Stimulated activated naive CD8-positive, alpha-beta T cell treated with anti-CD3 and anti-CD28 coated beads, Interleukin-15, amount 100 ng/mL, for 72 hours (primary cell): ENCODE measurements at regions not wholly inside any gene's neighbourhood (a gene's known extent, or its start where the extent isn't known, plus 50 kb on each side); places are given as distances from the start of the nearest gene placed in this dataset.

Experiments used
- ATAC-seq: fragments of 150-1000 bp; cut with Tn5 transposase; 2 replicates; pipeline ENCODE4 v1.10.0; 2021; ENCODE audit warnings: mild to moderate bottlenecking, moderate library complexity
- DNase-seq, 2 donors: peaks; one replicate each; pipeline ENCODE4 v3.0.0; 2021 to 2022
- H3K27ac Mint-ChIP-seq, 2 donors: one replicate each; pipeline ENCODE4 v1.8.0; 2022; ENCODE audit warnings: mild to moderate bottlenecking in 2 of 2, mixed read lengths in 2 of 2, moderate library complexity in 2 of 2
- H3K27me3 Mint-ChIP-seq: one replicate; pipeline ENCODE4 v1.8.0; 2022; ENCODE audit warnings: mixed read lengths
- H3K4me1 Mint-ChIP-seq: one replicate; pipeline ENCODE4 v1.8.0; 2022; ENCODE audit warnings: mild to moderate bottlenecking, mixed read lengths
- H3K4me3 Mint-ChIP-seq, 2 donors: one replicate each; pipeline ENCODE4 v1.8.0; 2022; ENCODE audit warnings: mild to moderate bottlenecking in 2 of 2, mixed read lengths in 2 of 2, moderate library complexity in 1 of 2
- H3K9me3 Mint-ChIP-seq, 2 donors: one replicate each; pipeline ENCODE4 v1.8.0; 2022; ENCODE audit warnings: mixed read lengths in 2 of 2

GRCh38 chr15:39448409-39448808 lies 132.5 kb upstream of the THBS1 start:
- Mint-ChIP-seq H3K4me3 (no peak overlapping the region), H3K27ac (no peak overlapping the region), H3K9me3 (peaks cover 0 to 8% of the 10 kb centered on the region in 2 donors), H3K27me3 (peaks cover 32% of the 10 kb centered on the region), H3K4me1 (peaks cover 7% of the 10 kb centered on the region)
- ATAC-seq: no peak
- no peak for DNase-seq

DNA sequence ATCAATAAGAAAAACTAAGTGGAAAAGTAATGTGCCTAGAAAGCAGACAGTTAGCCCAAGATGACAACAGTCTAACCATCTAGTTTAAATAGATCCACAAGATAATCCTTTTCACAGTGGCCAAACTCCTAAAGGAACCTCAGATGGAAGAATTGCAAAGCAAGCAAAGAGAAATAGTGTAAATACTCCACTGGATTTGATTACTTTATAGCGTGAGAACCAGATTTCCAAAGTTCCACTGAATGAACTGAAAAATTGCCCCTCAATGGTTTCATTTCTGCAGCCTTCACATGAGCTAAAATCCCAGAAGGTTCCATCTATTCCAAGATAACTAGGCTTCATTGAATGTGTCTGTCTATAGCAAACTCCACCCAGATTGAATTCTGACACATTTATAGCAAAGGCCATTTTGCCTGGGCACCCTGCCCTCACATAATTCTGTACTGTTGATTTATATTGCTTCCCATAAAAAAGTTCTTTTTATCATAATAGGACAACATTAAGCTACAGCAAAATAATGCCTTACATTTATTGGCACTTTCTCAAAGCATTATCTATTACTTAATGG lies 129.7 kb upstream of the THBS1 start:
- peaks cover 24% of the 10 kb centered on the region for H3K27me3 Mint-ChIP-seq
- no peak for ATAC-seq

DNA sequence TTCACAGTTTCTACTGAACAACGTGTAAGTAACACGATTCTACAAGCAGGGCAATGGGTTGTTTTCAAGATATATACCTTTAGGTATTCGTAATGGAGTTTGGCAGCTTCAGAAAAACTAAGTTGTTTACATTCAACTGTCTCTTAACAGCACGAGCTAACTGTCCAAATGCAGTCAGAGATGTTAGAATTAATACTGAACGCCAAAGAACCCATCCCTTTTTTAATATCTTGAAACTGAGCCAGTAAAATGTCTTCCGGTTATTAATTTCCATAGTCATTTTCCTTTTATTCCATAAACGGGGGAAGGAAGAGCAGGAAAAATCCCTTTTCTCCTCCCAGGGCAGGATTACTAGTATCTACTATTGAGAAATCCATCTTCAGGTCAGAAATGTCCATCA lies 129.0 kb upstream of the THBS1 start:
- no peak overlapping the region for H3K4me3 Mint-ChIP-seq
- H3K27ac Mint-ChIP-seq: no peak overlapping the region
- ATAC-seq (no peak), DNase-seq (no peak)
- peaks cover 16% of the 10 kb centered on the region for H3K4me1 Mint-ChIP-seq
- peaks cover 24% of the 10 kb centered on the region for H3K27me3 Mint-ChIP-seq
- peaks cover 0 to 8% of the 10 kb centered on the region in 2 donors for H3K9me3 Mint-ChIP-seq

More for the DNA sequence above, 129.7 kb upstream of the THBS1 start:
- peaks cover 16% of the 10 kb centered on the region for H3K4me1 Mint-ChIP-seq
- peaks cover 0 to 8% of the 10 kb centered on the region in 2 donors for H3K9me3 Mint-ChIP-seq
- H3K4me3 Mint-ChIP-seq: no peak overlapping the region
- DNase-seq: no peak
- H3K27ac Mint-ChIP-seq: no peak overlapping the region

DNA sequence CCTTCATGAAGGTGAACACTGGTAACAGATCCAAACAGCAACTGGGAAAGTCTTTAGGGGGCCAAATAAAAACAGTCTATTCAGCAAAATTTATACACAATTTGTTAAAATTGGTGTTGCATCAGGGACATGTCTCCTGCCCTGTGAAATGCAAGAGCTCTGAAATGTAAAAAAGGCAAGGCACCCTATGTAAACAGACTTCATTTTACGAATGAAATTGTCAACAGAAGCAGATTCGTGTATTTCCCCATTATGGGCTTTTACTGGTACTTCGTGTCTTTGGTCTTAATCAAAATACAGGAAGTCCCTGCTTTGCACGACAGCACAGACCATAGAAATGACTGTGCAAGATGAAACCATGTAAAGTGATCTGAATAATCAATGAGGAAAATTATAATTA lies 127.3 kb upstream of the THBS1 start:
- H3K4me1 Mint-ChIP-seq: peaks cover 16% of the 10 kb centered on the region
- no peak overlapping the region for H3K4me3 Mint-ChIP-seq
- peak in 1 of 2 donors; percentile 10 for DNase-seq
- peaks cover 16% of the 10 kb centered on the region for H3K27me3 Mint-ChIP-seq
- ATAC-seq: peak; percentile 83
- peak overlapping the region; percentile 10 to 23 for H3K27ac Mint-ChIP-seq
- peaks cover 0 to 8% of the 10 kb centered on the region in 2 donors for H3K9me3 Mint-ChIP-seq

- Mint-ChIP-seq H3K4me3 (no peak overlapping the region), H3K27me3 (peaks cover 16% of the 10 kb centered on the region), H3K9me3 (peaks cover 0 to 8% of the 10 kb centered on the region in 2 donors), H3K27ac (no peak overlapping the region), H3K4me1 (peaks cover 16% of the 10 kb centered on the region)
- no peak for DNase-seq
- ATAC-seq: no peak
These were observed 126.5 kb upstream of the THBS1 start for GRCh38 chr15:39454189-39454986.

- DNase-seq: no peak
- Mint-ChIP-seq H3K9me3 (no peaks in the 10 kb centered on the region), H3K4me3 (no peak overlapping the region), H3K27ac (no peak overlapping the region), H3K4me1 (peaks cover 16% of the 10 kb centered on the region), H3K27me3 (peaks cover 14% of the 10 kb centered on the region)
- no peak for ATAC-seq
These were observed 125.3 kb upstream of the THBS1 start for GRCh38 chr15:39455471-39455991.

DNA sequence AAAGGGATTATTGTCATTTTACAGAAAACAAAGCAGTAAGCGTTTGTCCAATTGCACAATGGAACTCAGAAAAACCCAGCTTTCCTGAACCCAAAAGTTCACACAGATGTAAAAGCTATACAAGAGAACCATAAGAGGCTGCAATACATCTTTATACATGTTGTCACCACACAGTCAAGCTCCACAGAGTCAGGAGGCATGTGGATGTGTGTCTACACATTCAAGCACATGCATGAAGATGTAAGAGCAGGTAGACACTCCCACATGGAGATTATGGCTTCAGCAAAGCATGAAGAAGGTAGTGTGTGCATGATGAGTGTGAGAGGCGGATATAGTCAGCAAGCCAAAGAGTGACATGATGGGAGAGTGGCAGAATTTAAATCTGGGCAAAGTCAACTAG lies 124.7 kb upstream of the THBS1 start:
- ATAC-seq: no peak

DNA sequence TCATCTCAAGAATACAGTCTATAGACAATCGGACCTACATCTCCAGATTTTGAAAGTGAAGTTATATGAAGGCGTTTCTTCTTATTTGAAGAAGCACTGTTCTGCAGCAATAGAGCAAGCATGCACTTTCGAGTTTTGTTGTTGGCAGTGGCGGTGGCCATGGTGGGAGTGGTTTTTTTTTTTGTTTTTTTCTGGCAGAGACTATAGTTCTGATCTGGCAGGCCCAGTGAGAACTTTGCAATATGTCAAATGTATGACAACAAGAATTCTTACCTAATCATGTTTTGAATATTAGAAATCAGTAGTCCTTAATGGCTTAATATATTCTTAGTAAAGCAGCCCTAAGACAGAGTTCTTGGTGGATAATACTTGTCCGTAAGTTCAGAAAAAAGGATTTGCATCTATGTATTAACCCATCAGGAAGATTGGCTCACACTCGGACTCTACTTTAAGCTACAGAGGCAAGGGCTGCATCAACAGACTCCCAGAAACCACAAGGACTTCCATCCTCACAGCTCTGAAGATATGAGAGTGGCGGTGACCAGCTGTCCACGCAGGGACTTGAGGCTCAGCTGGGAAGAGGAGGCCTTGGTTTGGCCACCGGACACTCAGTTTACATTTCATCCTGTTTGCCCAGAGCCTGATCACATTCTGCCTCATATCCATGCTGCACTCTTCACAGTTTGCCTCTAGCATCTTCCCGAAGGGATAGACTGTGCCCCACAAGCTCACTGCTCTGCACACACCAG lies 124.1 kb upstream of the THBS1 start:
- DNase-seq (no peak), ATAC-seq (no peak)
- H3K4me1 Mint-ChIP-seq: peaks cover 16% of the 10 kb centered on the region
- H3K9me3 Mint-ChIP-seq: no peaks in the 10 kb centered on the region
- H3K27ac Mint-ChIP-seq: no peak overlapping the region
- no peak overlapping the region for H3K4me3 Mint-ChIP-seq
- H3K27me3 Mint-ChIP-seq: peaks cover 3% of the 10 kb centered on the region

More for the DNA sequence above, 124.7 kb upstream of the THBS1 start:
- Mint-ChIP-seq H3K9me3 (no peaks in the 10 kb centered on the region), H3K4me1 (peaks cover 16% of the 10 kb centered on the region), H3K27me3 (peaks cover 8% of the 10 kb centered on the region), H3K4me3 (no peak overlapping the region), H3K27ac (no peak overlapping the region)
- no peak for DNase-seq

- H3K4me1 Mint-ChIP-seq: peaks cover 16% of the 10 kb centered on the region
- no peak overlapping the region for H3K4me3 Mint-ChIP-seq
- no peak for DNase-seq
- peaks cover 8% of the 10 kb centered on the region for H3K27me3 Mint-ChIP-seq
- H3K9me3 Mint-ChIP-seq: no peaks in the 10 kb centered on the region
- H3K27ac Mint-ChIP-seq: no peak overlapping the region
- no peak for ATAC-seq
These were observed 122.7 kb upstream of the THBS1 start for GRCh38 chr15:39458131-39458530.

DNA sequence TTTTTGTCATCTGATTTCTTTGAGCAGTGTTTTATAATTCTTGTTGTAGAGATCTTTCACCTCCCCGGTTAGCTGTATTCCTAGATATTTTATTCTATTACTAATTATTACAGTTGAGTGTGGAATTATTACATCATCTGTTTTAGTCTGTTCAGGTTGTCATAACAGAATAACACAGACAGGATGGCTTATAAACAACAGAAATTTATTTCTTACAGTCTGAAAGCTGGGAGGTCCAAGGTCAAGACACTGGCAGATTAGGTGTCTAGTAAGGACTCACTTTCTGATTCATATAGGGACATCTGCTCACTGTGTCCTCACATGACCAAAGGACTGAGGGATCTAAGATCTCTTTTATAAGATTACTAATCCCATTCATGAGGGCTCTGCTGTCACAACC lies 121.3 kb upstream of the THBS1 start:
- no peak for DNase-seq
- ATAC-seq: no peak
- no peak overlapping the region for H3K4me3 Mint-ChIP-seq
- H3K9me3 Mint-ChIP-seq: no peaks in the 10 kb centered on the region
- peaks cover 10% of the 10 kb centered on the region for H3K4me1 Mint-ChIP-seq
- no peak overlapping the region for H3K27ac Mint-ChIP-seq
- peaks cover 8% of the 10 kb centered on the region for H3K27me3 Mint-ChIP-seq

GRCh38 chr15:39460748-39461147 lies 120.1 kb upstream of the THBS1 start:
- Mint-ChIP-seq H3K27me3 (peaks cover 8% of the 10 kb centered on the region), H3K27ac (no peak overlapping the region), H3K4me1 (no peaks in the 10 kb centered on the region), H3K4me3 (no peak overlapping the region), H3K9me3 (no peaks in the 10 kb centered on the region)
- no peak for DNase-seq
- no peak for ATAC-seq

GRCh38 chr15:39461536-39462130 lies 119.2 kb upstream of the THBS1 start:
- no peak overlapping the region for H3K4me3 Mint-ChIP-seq
- ATAC-seq (no peak), DNase-seq (no peak)
- peak overlapping the region in 1 of 2 donors; percentile 36 for H3K27ac Mint-ChIP-seq
- H3K27me3 Mint-ChIP-seq: peaks cover 8% of the 10 kb centered on the region
- H3K9me3 Mint-ChIP-seq: no peaks in the 10 kb centered on the region
- no peaks in the 10 kb centered on the region for H3K4me1 Mint-ChIP-seq

DNA sequence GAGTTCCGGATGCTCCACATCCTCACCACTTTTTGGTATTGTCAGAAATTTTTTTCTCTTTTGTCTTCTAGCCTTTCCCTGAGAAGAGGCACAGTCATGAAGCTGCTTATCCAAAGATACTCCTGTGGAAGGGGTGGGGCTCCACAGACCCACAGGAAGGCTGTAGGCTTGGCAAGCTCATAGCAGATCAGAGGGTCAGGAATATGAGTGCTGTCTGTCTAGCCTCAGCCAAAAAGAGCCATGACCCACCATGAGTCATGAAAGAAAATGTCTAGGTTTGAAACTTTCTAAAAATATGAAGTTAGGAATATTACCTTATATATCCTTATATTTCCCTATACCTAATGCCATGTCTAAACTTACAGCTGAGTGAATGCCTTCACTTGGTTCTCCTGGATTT lies 118.2 kb upstream of the THBS1 start:
- Mint-ChIP-seq H3K9me3 (no peaks in the 10 kb centered on the region), H3K4me3 (no peak overlapping the region), H3K4me1 (no peaks in the 10 kb centered on the region)

DNA sequence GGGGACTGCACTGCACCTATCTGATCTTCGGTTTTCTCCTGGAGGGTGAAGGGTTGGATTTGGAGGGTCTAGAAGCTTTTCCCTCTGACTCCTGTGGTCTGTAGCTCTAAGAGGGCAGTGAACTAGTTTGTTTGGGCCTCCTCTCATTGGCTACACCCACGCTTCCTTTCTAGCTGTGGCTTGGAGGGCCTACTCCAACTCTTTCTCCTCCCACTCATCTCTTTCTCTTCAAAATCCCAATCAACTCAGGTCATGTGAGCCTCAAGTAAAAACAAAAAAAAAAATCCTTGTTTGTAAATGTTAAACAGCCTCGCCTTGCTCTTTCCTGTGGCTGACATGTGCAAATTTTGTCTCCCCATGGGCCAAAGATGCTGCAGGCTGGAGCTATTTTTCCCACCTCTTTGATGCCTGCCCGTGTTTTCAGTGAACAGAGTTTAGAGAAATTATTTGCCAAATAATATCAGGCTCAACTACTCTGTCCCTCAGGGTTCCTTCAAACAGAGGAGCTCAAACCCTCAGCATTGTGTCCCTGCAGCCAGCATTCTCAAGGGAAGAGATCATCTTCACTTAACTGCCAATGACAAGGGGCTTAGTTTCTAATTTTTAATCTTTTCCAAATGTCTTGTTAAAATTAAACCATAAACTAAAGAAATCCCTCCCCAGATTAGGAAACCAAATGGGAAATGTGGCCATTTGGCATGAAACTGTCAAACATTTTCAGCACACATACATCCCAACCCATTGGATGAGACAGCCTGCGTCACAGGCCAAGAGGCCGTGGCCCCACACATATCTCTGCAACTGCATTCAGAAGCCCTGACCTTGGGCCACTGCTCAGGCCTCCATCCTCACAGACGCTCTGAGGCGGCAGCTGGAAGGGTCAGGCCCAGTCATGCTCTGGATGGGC lies 114.8 kb upstream of the THBS1 start:
- ATAC-seq: no peak
- Mint-ChIP-seq H3K27ac (no peak overlapping the region), H3K4me3 (no peak overlapping the region)

More for the DNA sequence above, 118.2 kb upstream of the THBS1 start:
- Mint-ChIP-seq H3K27me3 (peaks cover 8% of the 10 kb centered on the region), H3K27ac (no peak overlapping the region)
- DNase-seq (no peak), ATAC-seq (no peak)

GRCh38 chr15:39466750-39467105 lies 114.2 kb upstream of the THBS1 start:
- Mint-ChIP-seq H3K27me3 (peaks cover 7% of the 10 kb centered on the region), H3K9me3 (peaks cover 0 to 9% of the 10 kb centered on the region in 2 donors), H3K27ac (no peak overlapping the region), H3K4me3 (no peak overlapping the region), H3K4me1 (no peaks in the 10 kb centered on the region)
- no peak for ATAC-seq
- no peak for DNase-seq

More for the DNA sequence above, 114.8 kb upstream of the THBS1 start:
- no peaks in the 10 kb centered on the region for H3K4me1 Mint-ChIP-seq
- no peak for DNase-seq
- H3K27me3 Mint-ChIP-seq: peaks cover 8% of the 10 kb centered on the region
- H3K9me3 Mint-ChIP-seq: peaks cover 0 to 9% of the 10 kb centered on the region in 2 donors
